NCI-H128 (cell line): ENCODE measurements at regions not wholly inside any gene's neighbourhood (a gene's known extent, or its start where the extent isn't known, plus 50 kb on each side); places are given as distances from the start of the nearest gene placed in this dataset.
"Not testable (repeated sequence)": the region's sequence is repeated elsewhere in the genome, so short reads cannot be mapped to it uniquely, and the experiment has no call there.

Experiments
- DNase-seq: peaks from one replicate; lab custom pipeline; 2025; ENCODE audit not compliant: unreplicated experiment; lab: John Stamatoyannopoulos, UW

DNA sequence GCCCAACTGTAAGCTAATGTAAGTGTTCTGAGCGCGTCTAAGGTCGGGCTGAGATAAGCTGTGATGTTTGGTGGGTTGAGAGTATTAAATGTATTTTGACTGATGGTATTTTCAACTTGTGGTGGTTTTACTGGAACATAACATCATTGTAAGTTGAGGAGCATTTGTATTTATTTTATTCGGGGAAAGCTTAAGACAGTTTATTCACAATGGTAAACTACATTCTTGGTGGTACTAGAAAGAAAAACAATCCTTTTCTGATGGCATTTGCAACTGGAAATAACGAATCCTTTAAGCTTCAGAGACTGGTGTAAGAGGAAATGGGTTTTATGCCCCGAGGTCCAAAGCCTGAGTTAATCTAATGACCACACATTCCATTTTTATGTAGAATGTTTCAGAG lies 283.3 kb upstream of the NETO1 start:
- no peak for DNase-seq

DNA sequence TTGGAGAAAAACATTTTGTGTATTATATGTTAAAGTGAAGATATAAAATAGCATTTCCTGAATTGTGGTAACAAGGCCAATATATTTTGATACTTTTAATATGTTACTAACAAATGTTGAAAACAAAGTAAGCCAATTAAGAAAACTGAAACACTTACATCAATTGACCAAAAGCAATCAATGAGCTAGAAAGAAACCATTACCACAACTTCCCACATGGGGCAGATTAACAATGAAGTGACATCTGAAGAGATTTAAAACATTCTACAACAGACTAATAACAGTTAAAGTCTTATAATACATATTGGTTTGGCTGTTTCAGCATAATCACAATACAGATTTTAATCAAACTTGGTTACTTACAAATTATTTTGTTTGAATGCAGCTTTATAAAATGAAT lies 282.4 kb upstream of the NETO1 start:
- no peak for DNase-seq

DNA sequence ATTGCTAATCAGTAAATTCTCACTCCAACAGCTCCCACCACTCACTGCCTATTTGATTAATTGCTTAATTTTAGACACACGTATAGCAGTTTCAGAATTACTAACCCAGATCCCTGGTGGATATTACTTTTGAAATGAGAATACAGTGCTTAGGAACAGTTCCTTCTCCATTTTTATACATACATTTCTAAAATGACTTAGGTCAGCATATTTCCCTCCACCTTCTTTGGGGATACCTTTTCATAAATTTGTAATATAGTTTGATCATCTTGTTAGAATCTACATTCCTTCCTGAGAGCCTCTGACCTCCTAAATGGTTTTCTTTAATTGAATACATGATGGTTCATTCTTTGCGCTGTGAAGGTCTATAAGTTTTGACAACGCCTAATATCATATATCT lies 279.8 kb upstream of the NETO1 start:
- DNase-seq: no peak

DNA sequence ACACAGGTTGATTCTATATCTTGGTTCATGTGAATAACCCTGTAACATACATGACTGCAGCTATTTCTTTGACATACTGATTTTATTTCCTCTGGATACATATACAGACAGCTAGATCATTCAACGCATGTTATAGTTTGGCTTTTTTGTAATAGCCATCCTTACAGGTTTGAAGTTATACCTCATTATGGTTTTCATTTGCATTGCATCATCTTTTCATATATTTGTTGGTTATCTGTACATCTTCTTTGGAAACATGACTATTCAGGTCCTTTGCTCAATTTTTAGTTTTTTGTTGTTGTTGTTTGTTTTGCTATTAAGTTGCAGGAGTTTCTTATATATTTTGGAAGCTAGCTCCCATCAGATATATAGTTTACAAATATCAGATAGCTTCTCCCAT lies 276.2 kb upstream of the NETO1 start:
- no peak for DNase-seq

DNA sequence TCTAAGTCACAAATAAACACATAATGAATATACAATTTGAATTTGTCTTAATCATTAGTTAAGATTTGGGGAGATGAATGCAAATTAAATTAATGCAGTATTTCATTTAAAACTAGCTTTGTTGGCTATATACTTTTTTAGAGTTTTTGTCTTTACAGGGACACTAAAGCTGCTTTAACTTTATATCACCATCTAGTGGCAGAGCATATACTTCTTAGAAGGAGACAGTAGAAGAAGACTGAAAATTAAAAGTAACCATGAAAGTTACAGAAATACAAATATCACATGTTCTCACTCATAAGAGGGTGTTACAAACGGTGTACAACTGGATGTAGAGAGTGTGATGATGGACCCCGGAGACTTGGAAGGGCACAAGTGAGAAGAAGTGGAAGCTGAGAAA lies 268.3 kb upstream of the NETO1 start:
- no peak for DNase-seq

DNA sequence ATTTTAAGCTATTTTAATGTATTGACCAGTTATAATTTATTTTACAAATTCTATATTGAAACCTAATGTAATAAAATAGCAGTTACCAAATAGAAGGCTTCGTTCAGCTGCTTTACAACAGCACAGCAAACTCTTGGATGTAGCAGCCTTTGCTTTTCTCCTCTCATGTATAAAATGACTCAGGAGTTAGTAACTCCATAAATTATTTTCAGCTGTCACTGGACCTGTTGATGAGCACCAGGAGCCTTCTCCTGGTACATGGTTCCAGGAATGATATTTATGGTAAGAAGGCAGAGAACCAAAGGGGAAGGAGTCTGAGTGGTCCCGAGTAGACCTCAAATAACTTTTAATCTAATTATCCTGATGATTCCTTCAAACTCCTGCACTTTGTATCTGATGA lies 256.4 kb upstream of the NETO1 start:
- DNase-seq: no peak

DNA sequence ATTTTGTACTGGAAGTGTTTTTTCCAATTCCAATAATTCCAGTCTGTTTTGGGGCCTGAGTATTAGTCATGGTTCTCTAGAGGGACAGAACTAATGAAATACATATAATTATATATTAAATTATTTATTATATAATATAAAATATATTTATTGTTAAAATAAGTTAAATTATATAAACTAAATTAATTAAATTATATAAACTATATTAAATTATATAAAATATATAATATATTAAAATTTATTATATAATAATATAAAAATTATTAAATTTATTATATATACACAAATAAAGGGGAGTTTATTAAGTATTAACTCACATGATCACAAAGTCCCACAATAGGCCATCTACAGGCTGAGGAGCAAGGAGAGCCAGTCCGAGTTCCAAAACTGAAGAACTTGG lies 253.4 kb upstream of the NETO1 start:
- DNase-seq: no peak

DNA sequence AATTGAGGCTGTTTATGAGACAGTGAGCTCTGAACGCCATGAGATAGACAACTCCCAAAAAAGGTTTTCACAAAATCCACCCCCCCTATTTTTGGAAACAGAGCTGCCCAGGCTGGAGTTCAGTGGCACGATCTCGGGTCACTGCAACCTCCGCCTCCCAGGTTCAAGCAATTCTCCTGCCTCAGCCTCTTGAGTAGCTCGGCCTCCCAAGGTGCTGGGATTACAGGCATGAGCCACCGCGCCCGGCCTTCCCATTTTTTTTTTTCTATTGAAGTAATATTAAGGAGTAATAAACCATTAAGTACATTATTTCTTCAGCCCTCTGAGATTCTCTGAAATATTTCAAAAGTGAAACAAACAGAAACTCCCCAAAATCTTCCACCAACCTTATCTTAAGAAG lies 252.8 kb upstream of the NETO1 start:
- no peak for DNase-seq

DNA sequence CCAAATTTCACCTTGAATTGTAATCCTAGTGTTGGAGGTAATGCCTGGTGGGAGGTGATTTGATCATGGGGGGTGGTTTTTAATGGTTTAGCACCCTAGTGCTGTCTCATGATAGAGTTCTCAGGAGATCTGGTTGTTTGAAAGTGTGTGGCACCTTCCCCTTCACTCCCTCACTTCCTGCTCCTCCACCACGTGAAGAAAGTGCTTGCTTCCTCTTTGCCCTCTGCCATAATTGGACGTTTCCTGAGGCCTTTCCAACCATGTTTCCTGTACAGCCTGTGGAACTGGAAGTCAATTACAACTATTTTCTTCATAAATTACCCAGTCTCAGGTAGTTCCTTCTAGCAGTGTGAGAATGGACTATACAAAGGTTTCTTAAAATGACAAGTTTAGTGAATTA lies 251.8 kb upstream of the NETO1 start:
- DNase-seq: no peak

DNA sequence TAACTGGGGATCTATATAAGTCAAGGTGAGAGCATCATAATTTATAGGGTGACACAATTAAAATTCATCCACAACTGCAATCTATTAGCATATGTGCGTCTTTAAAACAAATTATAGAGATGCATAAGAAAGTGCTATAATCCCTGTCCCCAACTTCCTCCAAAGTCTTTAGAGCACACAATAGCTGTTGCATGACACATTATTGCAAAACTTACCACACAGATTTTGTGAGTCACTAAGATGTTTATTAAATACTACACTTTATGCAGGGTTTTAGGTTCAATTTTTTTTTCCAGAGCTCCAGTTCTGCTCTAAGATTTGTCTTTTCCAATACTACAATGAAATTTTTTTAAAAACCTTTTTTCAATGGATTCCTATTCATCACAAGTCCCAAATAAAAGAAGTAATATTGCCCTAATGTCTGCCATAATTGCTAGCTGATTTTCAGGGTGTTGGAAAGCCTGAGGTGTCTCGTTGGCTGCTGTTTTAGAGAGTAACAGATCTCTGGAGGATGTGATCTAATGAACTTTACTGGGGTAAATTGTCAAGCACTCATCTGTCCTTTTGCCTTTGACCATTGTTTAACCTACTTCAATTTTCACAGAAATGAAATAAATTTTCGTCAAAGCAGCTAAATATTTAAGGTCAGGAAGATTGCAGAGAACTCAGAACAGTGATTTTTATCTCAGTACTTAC lies 250.5 kb upstream of the NETO1 start:
- DNase-seq: no peak

DNA sequence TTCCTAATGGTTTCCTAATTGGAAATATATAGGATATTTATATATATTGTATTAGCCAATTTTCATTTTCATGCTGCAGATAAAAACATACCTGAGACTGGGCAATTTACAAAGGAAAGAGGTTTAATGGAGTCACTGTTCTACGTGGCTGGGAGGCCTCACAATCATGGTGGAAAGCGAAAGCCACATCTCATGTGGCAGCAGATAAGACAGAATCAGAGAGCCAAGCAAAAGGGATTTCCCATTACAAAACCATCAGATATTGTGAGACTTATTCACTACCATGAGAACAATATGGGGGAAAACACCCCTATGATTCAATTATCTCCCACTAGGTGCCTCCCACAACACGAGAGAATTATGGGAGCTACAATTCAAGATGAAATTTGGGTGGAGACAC lies 242.5 kb upstream of the NETO1 start:
- DNase-seq: no peak

DNA sequence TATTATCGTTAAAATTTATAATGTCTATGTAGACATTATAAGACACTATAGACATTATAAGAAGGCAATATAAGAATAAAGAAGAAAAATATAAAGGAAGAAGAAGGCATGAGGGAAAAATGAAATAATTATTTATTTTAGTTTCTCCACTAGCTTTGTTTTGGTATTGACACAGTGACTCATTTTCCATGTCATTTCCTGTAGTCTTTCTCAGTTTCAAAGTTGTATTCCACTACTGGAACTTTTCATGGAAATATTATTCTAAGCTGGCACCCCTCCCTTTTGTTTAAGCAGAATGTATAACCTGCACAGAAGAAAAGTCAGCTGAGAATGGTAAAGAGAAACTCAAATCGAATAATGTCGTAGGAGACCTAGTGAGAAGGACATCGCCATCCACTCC lies 234.2 kb upstream of the NETO1 start:
- DNase-seq: no peak

DNA sequence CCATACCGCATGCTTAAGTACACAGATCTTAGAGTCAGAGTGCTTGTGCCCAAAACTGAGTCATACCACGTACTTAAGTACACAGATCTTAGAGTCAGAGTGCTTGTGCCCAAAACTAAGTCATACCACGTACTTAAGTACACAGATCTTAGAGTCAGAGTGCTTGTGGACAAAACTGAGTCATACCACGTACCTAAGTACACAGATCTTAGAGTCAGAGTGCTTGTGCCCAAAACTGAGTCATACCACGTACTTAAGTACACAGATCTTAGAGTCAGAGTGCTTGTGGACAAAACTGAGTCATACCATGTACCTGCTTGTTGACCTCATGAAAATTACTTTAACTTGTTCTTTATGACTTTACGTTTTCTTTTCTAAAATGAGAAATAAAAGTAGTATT lies 233.7 kb upstream of the NETO1 start:
- not testable (repeated sequence) for DNase-seq

DNA sequence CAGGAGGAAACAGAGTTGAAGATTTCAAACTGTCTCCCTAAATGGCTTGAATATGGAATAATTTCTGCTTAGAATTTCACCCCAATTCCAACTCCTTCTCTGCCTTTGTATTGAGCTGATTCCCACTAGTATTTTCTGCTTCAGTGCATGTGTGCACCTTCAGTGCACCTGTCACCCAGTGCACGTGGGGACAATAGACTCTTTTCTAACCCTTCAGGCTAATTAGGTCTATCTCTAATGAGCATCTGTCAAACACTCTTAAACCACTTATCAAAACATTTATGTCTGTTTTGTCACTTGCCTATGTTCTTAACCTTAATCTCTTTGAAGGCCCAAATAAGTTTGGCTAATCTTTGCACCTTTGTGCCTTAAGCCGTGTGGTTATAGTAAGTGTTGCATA lies 232.0 kb upstream of the NETO1 start:
- DNase-seq: no peak

DNA sequence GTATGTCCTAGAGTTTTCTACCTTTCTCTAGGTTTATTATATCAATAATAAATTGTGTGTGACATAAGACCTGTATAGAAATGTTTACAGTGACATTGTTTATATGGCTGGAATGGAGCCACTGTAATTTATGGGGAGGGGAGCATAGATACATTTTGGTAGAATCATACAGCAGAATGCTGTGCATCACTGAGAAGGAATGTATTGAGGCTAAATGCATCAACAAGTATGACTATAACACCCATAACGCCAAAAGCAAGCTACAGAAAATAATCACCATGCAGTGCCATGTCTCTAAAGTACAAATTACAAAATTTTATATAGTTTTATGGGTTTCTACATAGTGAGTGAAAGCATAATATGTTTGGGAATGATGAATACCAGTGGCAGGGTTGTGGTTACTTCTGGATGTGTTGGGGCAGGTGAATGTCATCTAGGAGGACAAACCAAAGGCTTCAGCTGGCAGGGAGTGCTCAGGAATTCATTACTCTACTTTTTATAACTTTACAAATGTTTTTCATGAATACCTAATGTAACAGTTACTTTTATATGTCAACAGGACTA lies 226.0 kb upstream of the NETO1 start:
- DNase-seq: no peak

DNA sequence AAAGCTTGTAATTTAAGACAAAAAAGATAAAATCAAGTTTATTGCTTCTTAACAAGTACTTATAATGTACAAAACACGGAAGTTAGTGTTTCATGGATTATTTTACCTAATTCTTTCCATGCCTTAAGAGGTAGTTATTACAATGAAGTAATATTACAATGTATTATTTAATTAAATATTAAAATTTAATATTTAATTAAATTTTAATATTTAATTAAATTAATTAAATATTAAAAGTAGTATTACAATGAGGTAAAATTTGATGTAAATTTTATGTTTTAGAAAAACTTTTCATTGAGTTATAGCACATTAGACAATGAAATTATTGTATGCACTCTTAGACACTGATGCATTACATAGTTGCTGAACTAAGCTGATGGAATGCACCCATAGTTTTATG lies 220.7 kb upstream of the NETO1 start:
- DNase-seq: no peak

DNA sequence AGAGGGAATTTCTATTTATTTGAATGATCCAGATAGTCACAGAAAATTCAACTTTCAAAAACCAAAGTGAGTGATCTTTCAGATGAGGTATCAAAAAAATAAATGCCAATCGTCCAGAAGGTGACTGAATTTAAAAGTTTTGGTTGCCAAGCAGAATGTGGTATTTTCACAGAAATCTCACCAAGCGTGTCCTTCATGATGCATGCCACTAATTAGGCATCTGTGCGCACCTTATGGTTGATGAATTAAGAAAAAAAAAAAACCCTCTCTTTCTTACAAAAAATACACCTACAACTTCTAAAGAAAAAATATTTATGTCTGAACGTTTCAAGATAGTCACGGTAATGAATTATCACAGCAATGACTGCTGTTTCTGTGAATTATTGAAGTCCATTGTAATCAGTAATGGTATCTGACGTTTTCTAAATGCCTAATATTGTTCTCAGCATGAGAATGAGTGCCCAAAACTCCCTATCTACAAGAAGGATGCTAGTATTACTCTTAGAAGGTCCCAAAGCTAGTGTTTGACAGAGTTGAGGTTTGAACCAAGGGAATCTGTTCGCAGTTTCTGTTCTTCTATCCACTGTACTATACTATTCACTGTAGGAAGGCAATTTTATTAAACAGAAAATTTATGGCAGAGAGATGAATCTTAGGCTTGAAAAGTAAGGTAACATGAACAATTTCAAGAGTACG lies 219.6 kb upstream of the NETO1 start:
- no peak for DNase-seq

DNA sequence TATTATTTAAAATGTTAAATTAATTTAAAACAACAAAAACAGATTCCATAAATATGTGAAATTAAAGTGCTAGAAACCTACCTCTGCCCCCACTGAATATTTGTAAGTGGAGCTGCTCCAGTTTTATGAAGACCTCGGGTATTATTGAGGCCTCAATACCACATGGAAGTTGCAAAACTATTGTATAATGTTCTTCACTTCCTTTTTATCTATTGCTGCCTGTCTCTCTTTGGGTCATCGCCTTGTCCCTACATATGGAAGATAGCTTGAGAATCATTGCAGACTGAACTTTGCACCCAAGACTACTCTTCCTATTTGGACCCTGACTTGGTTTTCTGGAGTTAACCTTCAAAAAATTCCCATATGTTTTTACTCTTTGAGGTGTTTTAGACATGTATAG lies 212.1 kb upstream of the NETO1 start:
- DNase-seq: no peak

DNA sequence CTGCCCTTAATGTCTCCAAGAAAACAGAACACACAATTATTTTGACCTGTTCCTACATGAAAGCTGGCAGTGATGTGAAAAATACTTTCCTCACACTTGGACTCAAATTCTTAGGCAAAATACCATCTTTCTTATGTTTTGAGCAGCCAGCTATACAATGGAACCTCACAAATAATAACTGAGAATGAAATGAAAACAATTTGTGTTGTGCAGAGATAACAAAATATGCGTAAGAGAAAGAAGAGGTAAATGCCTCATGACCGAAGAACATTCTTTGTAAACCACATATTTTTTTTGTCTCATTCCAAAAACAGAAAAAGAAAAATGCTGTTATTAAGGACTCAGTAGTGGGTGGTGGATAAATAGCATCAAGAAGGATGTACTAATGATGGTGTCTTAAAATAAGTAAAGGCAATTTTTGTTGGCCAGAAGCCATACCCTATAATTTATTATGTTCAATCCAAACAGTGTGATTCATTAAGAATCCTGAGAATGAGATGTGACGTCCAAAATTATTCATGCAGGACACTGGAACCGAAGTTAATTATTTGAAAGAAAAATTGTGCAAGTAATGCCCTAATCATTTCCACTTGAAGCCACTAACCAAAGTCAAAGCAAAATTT lies 193.0 kb upstream of the NETO1 start:
- no peak for DNase-seq

DNA sequence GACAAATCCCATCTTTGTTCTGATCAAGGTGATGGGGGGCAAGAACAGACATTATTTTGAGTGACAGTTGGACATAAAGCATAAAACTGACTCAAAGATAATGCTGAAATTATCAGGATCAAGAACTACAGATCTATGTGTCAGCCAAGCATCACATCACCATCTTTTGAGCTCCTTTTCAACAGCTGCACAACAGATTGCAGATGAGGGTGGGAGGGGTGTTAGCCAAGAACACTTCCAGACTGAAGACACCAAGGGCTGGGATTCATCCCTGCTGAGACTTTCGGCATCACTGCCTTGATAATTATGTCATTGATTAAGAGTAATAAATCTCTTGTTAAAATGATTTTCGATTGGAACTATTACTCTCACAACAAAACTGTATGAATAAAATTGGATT lies 191.5 kb upstream of the NETO1 start:
- DNase-seq: no peak

DNA sequence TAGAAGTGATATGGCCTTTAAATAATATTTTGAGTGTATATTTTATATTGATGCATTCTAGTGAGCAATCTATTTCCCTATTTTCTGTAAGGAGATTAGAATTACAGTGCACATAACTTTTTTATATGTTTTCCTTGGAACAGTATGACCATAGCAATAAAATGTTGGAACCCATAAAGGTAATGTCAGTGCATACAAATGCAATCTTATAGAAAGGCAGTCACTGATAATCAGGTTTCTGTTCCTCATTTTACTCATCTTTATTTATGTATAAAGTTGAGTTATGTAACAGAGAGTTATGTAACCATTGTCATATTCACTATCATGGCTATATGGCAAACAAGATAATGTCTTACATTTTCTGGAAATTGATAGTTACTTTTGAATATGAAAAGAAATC lies 179.9 kb upstream of the NETO1 start:
- no peak for DNase-seq

DNA sequence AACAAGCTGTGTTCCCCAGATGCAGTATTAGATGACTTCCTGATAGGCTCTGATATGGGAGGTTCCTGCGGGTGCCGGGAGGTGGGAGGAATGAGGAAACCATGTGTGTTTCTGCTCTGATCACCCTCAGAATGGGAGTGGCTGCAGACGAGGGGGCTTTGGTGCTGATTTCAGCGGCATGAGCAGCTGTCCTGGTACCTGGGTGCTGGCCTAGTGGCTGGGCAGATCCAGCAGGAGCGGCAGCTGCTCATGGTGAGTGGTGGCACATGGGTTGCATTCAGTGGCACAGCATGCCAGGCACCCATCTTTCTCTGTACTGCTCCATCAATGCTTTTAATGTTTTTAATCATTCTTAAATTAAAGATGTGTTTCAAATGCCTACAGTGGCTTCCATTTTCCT lies 177.2 kb upstream of the NETO1 start:
- no peak for DNase-seq
